SU-DHL-6 (cell line): ENCODE measurements at regions not wholly inside any gene's neighbourhood (a gene's known extent, or its start where the extent isn't known, plus 50 kb on each side); places are given as distances from the start of the nearest gene placed in this dataset.

Experiments used
- H2AFZ ChIP-seq: fragments of 200-600 bp; sonication (generic); 2 replicates; pipeline ENCODE4 v1.6.1; 2014; ENCODE audit warnings: low read depth, mild to moderate bottlenecking, moderate library complexity, mixed read lengths, antibody characterized with exemption, low read length; ENCODE audit not compliant: severe bottlenecking
- H3F3A ChIP-seq: fragments of 200-600 bp; shearing (Covaris generic); 2 replicates; pipeline ENCODE4 v1.6.0; 2016; ENCODE audit warnings: antibody characterized with exemption, mild to moderate bottlenecking; ENCODE audit not compliant: insufficient read depth
- H3K27ac ChIP-seq: fragments of 200-600 bp; sonication (generic); 2 replicates; pipeline ENCODE4 v1.5.1; 2016; ENCODE audit warnings: low read depth, mild to moderate bottlenecking, low read length, moderate library complexity, mixed read lengths
- H3K27me3 ChIP-seq: fragments of 200-600 bp; sonication (generic), shearing (Covaris generic); 2 replicates; pipeline ENCODE4 v1.6.0; 2014; ENCODE audit warnings: mild to moderate bottlenecking, low read length
- H3K36me3 ChIP-seq: fragments of 200-600 bp; sonication (generic); 2 replicates; pipeline ENCODE4 v1.6.1; 2014; ENCODE audit warnings: mild to moderate bottlenecking, low read length, mixed read lengths
- H3K4me2 ChIP-seq: fragments of 300-600, 200-600 bp; shearing (Covaris generic), sonication (generic); 2 replicates; pipeline ENCODE4 v1.6.0; 2014; ENCODE audit warnings: low read length, low read depth, mild to moderate bottlenecking; ENCODE audit not compliant: poor library complexity, severe bottlenecking
- H3K4me3 ChIP-seq: fragments of 200-600 bp; sonication (generic); 2 replicates; pipeline ENCODE4 v1.5.1; 2014; ENCODE audit warnings: antibody characterized with exemption, low read length, mild to moderate bottlenecking, mixed read lengths; ENCODE audit not compliant: insufficient read depth, poor library complexity, severe bottlenecking
- H3K79me2 ChIP-seq: fragments of 200-600 bp; sonication (generic); 2 replicates; pipeline ENCODE4 v1.6.1; 2014; ENCODE audit warnings: mild to moderate bottlenecking, low read length, moderate library complexity; ENCODE audit not compliant: insufficient read depth
- H3K9ac ChIP-seq: fragments of 200-600 bp; sonication (generic); 2 replicates; pipeline ENCODE4 v1.7.0; 2014; ENCODE audit warnings: mild to moderate bottlenecking, low read length
- H3K9me2 ChIP-seq: fragments of 200-600 bp; sonication (generic); replicated peaks from 2 replicates; pipeline ENCODE4 v1.6.1; 2014; ENCODE audit warnings: low read length; ENCODE audit not compliant: insufficient read depth
- H3K9me3 ChIP-seq: fragments of 200-600 bp; sonication (generic); 2 replicates; pipeline ENCODE4 v1.6.1; 2014; ENCODE audit warnings: low read length, mixed read lengths; ENCODE audit not compliant: insufficient read depth
- H4K20me1 ChIP-seq: fragments of 200-600 bp; sonication (generic); 2 replicates; pipeline ENCODE4 v1.6.1; 2014; ENCODE audit warnings: low read depth, mild to moderate bottlenecking, antibody characterized with exemption, low read length, moderate library complexity, mixed read lengths
- EZH2phosphoT487 ChIP-seq: fragments of 200-600 bp; sonication (generic), shearing (Covaris generic); conservative IDR thresholded peaks from 2 replicates; pipeline ENCODE4 v1.6.1; 2018; ENCODE audit warnings: mild to moderate bottlenecking, antibody characterized with exemption, low read length, moderate library complexity, mixed read lengths
- TF ChIP-seq, protein P1 (sequence below): fragments of 200-600 bp; sonication (generic); IDR thresholded peaks from one replicate; pipeline ENCODE4 v1.5.1; 2017; ENCODE audit warnings: antibody characterized with exemption, mild to moderate bottlenecking, low read length, moderate library complexity; ENCODE audit not compliant: insufficient read depth, poor library complexity, severe bottlenecking

DNA sequence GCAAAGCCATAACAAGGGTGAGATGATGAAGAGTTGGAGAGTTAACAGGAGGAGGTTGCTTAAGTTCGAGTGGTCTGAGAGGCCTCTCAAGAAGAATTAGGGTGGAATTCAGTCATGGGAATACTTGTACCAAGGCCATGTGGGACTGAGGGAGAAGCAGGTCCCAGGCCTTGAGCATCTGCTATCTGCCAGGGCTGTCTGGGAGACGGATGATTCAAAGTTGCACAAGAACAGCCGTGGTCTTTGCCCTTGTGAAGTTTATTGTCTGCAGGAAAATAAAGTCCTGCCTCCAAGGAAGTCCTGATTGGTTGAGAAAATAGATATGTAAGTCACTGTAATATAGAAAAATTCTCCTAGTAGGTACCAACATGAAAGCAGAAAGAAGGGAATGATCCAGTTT lies 178.8 kb upstream of the RFC3 start:
- Histone ChIP-seq H3K4me3 (no peak overlapping the region), H3K27ac (no peak overlapping the region), H3K27me3 (no peaks in the 10 kb centered on the region), H3K9ac (no peak overlapping the region), H3K36me3 (no peaks in the 10 kb centered on the region), H3K4me2 (no peak overlapping the region), H3K79me2 (no peaks in the 10 kb centered on the region), H3K9me3 (no peaks in the 10 kb centered on the region), H3K9me2 (no peaks in the 10 kb centered on the region), H2AFZ (no peak overlapping the region), H4K20me1 (no peaks in the 10 kb centered on the region), H3F3A (no peaks in the 10 kb centered on the region)
- no peak for TF ChIP-seq EZH2phosphoT487
- TF ChIP-seq, protein P1, sequence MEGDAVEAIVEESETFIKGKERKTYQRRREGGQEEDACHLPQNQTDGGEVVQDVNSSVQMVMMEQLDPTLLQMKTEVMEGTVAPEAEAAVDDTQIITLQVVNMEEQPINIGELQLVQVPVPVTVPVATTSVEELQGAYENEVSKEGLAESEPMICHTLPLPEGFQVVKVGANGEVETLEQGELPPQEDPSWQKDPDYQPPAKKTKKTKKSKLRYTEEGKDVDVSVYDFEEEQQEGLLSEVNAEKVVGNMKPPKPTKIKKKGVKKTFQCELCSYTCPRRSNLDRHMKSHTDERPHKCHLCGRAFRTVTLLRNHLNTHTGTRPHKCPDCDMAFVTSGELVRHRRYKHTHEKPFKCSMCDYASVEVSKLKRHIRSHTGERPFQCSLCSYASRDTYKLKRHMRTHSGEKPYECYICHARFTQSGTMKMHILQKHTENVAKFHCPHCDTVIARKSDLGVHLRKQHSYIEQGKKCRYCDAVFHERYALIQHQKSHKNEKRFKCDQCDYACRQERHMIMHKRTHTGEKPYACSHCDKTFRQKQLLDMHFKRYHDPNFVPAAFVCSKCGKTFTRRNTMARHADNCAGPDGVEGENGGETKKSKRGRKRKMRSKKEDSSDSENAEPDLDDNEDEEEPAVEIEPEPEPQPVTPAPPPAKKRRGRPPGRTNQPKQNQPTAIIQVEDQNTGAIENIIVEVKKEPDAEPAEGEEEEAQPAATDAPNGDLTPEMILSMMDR, result no peak

DNA sequence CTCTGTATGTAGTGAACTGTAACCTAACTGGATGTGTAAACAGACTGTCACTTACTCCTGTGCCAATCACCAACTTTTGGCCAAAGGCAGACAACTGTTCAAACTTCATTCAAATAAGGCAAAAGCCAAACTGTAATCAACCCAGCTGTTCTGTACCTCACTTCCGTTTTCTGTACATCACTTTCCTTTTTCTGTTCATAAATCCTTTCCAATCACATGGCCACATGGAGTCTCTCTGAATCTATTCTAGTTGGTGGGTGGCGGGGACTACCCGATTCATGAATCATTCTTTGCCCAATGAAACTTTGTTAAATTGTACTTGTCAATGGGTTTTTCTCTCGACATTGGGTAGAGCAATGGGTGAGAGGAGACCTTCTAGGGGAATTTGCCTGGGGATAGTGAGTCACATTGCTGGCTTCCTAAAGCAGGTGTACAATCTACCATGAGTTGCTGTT lies 178.3 kb upstream of the RFC3 start:
- Histone ChIP-seq H2AFZ (no peak overlapping the region), H3K9me3 (no peaks in the 10 kb centered on the region), H3K27ac (no peak overlapping the region), H3K27me3 (no peaks in the 10 kb centered on the region), H3K4me2 (no peak overlapping the region), H3K9me2 (no peaks in the 10 kb centered on the region), H3K4me3 (no peak overlapping the region), H3K36me3 (no peaks in the 10 kb centered on the region), H4K20me1 (no peaks in the 10 kb centered on the region), H3F3A (no peaks in the 10 kb centered on the region), H3K79me2 (no peaks in the 10 kb centered on the region), H3K9ac (no peak overlapping the region)
- TF ChIP-seq, protein P1, result no peak

DNA sequence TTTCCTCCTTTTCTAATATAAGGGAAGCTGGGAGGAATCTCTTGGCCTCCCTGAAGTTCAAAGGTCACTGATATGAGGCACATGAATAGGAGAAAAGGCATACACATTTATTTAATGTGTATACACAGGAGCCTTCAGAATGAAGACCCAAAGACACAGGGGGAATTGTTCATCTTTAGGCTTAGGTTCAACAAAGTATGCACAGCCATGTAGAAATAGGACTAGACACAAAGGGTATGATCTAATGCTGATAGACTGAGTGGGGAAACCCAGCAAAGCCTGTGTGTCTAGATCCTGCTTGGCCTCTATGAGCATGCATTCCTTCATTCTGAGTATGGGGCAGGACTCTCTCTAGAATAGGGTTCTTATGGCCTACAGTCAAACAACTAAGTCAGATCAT lies 177.1 kb upstream of the RFC3 start:
- no peak overlapping the region for H3K4me2 ChIP-seq
- no peak overlapping the region for H2AFZ ChIP-seq
- no peak overlapping the region for H3K9ac ChIP-seq

More for the DNA sequence above, 177.1 kb upstream of the RFC3 start:
- Histone ChIP-seq H4K20me1 (no peaks in the 10 kb centered on the region), H3K36me3 (no peaks in the 10 kb centered on the region), H3K9me2 (no peaks in the 10 kb centered on the region), H3K79me2 (no peaks in the 10 kb centered on the region), H3K4me3 (no peak overlapping the region), H3F3A (no peaks in the 10 kb centered on the region), H3K27ac (no peak overlapping the region), H3K27me3 (no peaks in the 10 kb centered on the region), H3K9me3 (no peaks in the 10 kb centered on the region)
- TF ChIP-seq EZH2phosphoT487, result no peak
- TF ChIP-seq, protein P1, result no peak
